CD4-positive, alpha-beta T cell (primary cell): ENCODE measurements at regions not wholly inside any gene's neighbourhood (a gene's known extent, or its start where the extent isn't known, plus 50 kb on each side); places are given as distances from the start of the nearest gene placed in this dataset.

Source experiments
- ATAC-seq: fragments of 200-7000 bp; cut with Tn5 transposase; one replicate; pipeline ENCODE4 v1.10.0; 2022; ENCODE audit warnings: mild to moderate bottlenecking; ENCODE audit not compliant: poor library complexity
- CTCF ChIA-PET: fragments of 350-600 bp; sonication (Branson Sonifier 250); formaldehyde crosslinking; loops from one replicate; lab custom pipeline; 2021; ENCODE audit warnings: antibody characterized with exemption, inconsistent platforms; lab: Charles Lee
- POLR2A ChIA-PET: fragments of 350-600 bp; sonication (Branson Sonifier 250); formaldehyde crosslinking; loops from one replicate; lab custom pipeline; 2021; ENCODE audit warnings: antibody characterized with exemption, inconsistent platforms; lab: Charles Lee
- DNase-seq, 14 experiments: peaks; one replicate each; pipeline ENCODE4 v3.0.0-alpha.2; 2013 to 2020; ENCODE audit warnings: mixed read lengths in 2 of 14
- H3K27ac ChIP-seq, 2 donors: one replicate each; pipeline versions ENCODE4 v1.5.1 to v1.7.0; 2013; ENCODE audit warnings: low read length in 2 of 2, low read depth in 1 of 2, mild to moderate bottlenecking in 1 of 2
- H3K27me3 ChIP-seq, 2 experiments: 1 replicate in 1 of 2; 2 replicates in 1 of 2; pipeline versions ENCODE4 v1.6.1 to v1.7.0; 2013; ENCODE audit warnings: low read length in 2 of 2, control low read depth in 1 of 2, mild to moderate bottlenecking in 1 of 2, moderate library complexity in 1 of 2; ENCODE audit not compliant: insufficient read depth in 2 of 2, control insufficient read depth in 1 of 2
- H3K36me3 ChIP-seq: one replicate; pipeline ENCODE4 v1.6.1; 2013; ENCODE audit warnings: low read length, control low read depth; ENCODE audit not compliant: insufficient read depth
- H3K4me1 ChIP-seq: one replicate; pipeline ENCODE4 v1.6.1; 2013; ENCODE audit warnings: low read length, control low read depth; ENCODE audit not compliant: insufficient read depth
- H3K4me3 ChIP-seq: one replicate; pipeline ENCODE4 v1.5.1; 2013; ENCODE audit warnings: mild to moderate bottlenecking, low read length, moderate library complexity
- H3K9me3 ChIP-seq, 2 experiments: 1 replicate in 1 of 2; 2 replicates in 1 of 2; pipeline versions ENCODE4 v1.6.1 to v1.7.0; 2013; ENCODE audit warnings: low read length in 2 of 2, mild to moderate bottlenecking in 2 of 2, control low read depth in 1 of 2, moderate library complexity in 1 of 2; ENCODE audit not compliant: control insufficient read depth in 1 of 2, insufficient read depth in 1 of 2
- H3K27ac Mint-ChIP-seq: one replicate; pipeline ENCODE4 v1.8.0; 2020; ENCODE audit warnings: mixed read lengths
- H3K27me3 Mint-ChIP-seq: one replicate; pipeline ENCODE4 v1.8.0; 2021; ENCODE audit warnings: mixed read lengths
- H3K36me3 Mint-ChIP-seq: one replicate; pipeline ENCODE4 v1.8.0; 2021; ENCODE audit warnings: low read depth, mixed read lengths
- H3K4me1 Mint-ChIP-seq: one replicate; pipeline ENCODE4 v1.8.0; 2021; ENCODE audit warnings: low read depth, mixed read lengths
- H3K4me3 Mint-ChIP-seq: one replicate; pipeline ENCODE4 v1.8.0; 2020; ENCODE audit warnings: mild to moderate bottlenecking, mixed read lengths
- H3K9me3 Mint-ChIP-seq: one replicate; pipeline ENCODE4 v1.8.0; 2020; ENCODE audit warnings: mixed read lengths
- CTCF ChIP-seq: fragments of 200-600 bp; IDR thresholded peaks from one replicate; pipeline ENCODE4 v1.8.0; 2022; ENCODE audit warnings: antibody characterized with exemption, mild to moderate bottlenecking
- intact Hi-C, 2 experiments: fragments of 100-400 bp; cut with DNase I in 1 of 2; cut with micrococcal nuclease in 1 of 2; formaldehyde crosslinking; loops; one replicate each; pipeline versions ENCODE4 v1.15.1 to v1.9.0; 2023 to 2025; cut with DNase I, micrococcal nuclease

- Histone ChIP-seq H3K4me1 (no peaks in the 10 kb centered on the region), H3K27me3 (no peaks in the 10 kb centered on the region), H3K36me3 (no peaks in the 10 kb centered on the region), H3K4me3 (no peak overlapping the region), H3K9me3 (no peaks in the 10 kb centered on the region), H3K27ac (no peak overlapping the region)
- no peak overlapping the region for H3K4me3 Mint-ChIP-seq
- ATAC-seq (no peak), DNase-seq (no peak)
- POLR2A ChIA-PET, result no interaction called here
- intact Hi-C loops, result no loop called here
- H3K27ac Mint-ChIP-seq, result no peak overlapping the region
- no peaks in the 10 kb centered on the region for H3K9me3 Mint-ChIP-seq
- CTCF ChIA-PET, result no interaction called here
- H3K27me3 Mint-ChIP-seq, result peaks cover 5% of the 10 kb centered on the region
- no peak for TF ChIP-seq CTCF
- no peaks in the 10 kb centered on the region for H3K4me1 Mint-ChIP-seq
- H3K36me3 Mint-ChIP-seq, result no peaks in the 10 kb centered on the region
Observed at GRCh38 chr9:78572266-78572665, 275.3 kb downstream of the PSAT1 start.

- Histone ChIP-seq H3K27me3 (no peaks in the 10 kb centered on the region), H3K4me3 (no peak overlapping the region), H3K4me1 (no peaks in the 10 kb centered on the region), H3K9me3 (no peaks in the 10 kb centered on the region), H3K36me3 (no peaks in the 10 kb centered on the region), H3K27ac (no peak overlapping the region)
- no peaks in the 10 kb centered on the region for H3K9me3 Mint-ChIP-seq
- ChIA-PET CTCF (no interaction called here), POLR2A (no interaction called here)
- H3K27ac Mint-ChIP-seq, result no peak overlapping the region
- no peaks in the 10 kb centered on the region for H3K36me3 Mint-ChIP-seq
- intact Hi-C loops, result no loop called here
- ATAC-seq, result no peak
- H3K4me3 Mint-ChIP-seq, result no peak overlapping the region
- no peak for TF ChIP-seq CTCF
- DNase-seq, result no peak
- H3K4me1 Mint-ChIP-seq, result no peaks in the 10 kb centered on the region
- peaks cover 5% of the 10 kb centered on the region for H3K27me3 Mint-ChIP-seq
Observed at GRCh38 chr9:78573205-78573604, 276.3 kb downstream of the PSAT1 start.

GRCh38 chr9:78573669-78574068 lies 276.7 kb downstream of the PSAT1 start:
- Histone ChIP-seq H3K4me3 (no peak overlapping the region), H3K27me3 (no peaks in the 10 kb centered on the region), H3K27ac (no peak overlapping the region), H3K9me3 (no peaks in the 10 kb centered on the region), H3K36me3 (no peaks in the 10 kb centered on the region), H3K4me1 (no peaks in the 10 kb centered on the region)
- ATAC-seq, result no peak
- POLR2A ChIA-PET, result no interaction called here
- DNase-seq, result no peak
- CTCF ChIA-PET, result no interaction called here
- no peaks in the 10 kb centered on the region for H3K9me3 Mint-ChIP-seq
- no peaks in the 10 kb centered on the region for H3K36me3 Mint-ChIP-seq
- H3K27ac Mint-ChIP-seq, result no peak overlapping the region
- no peaks in the 10 kb centered on the region for H3K4me1 Mint-ChIP-seq
- TF ChIP-seq CTCF, result no peak
- intact Hi-C loops, result no loop called here
- no peak overlapping the region for H3K4me3 Mint-ChIP-seq
- H3K27me3 Mint-ChIP-seq, result peaks cover 5% of the 10 kb centered on the region
